ENCODE measurements at regions not wholly inside any gene's neighbourhood (a gene's known extent, or its start where the extent isn't known, plus 50 kb on each side); places are given as distances from the start of the nearest gene placed in this dataset.
"Not testable (repeated sequence)": the region's sequence is repeated elsewhere in the genome, so short reads cannot be mapped to it uniquely, and the experiment has no call there.

- CTCF ChIA-PET, result no interaction called here
- no peaks in the 10 kb centered on the region for H3K36me3 Mint-ChIP-seq (ENCODE audit: low read depth)
- peaks cover 9% of the 10 kb centered on the region for H3K9me3 Mint-ChIP-seq
- H3K4me1 Mint-ChIP-seq, result no peaks in the 10 kb centered on the region
- no peaks in the 10 kb centered on the region for H3K27me3 Mint-ChIP-seq
- no peak for DNase-seq
- POLR2A ChIA-PET, result no interaction called here
- H3K27ac Mint-ChIP-seq, result no peak overlapping the region
- H3K4me3 Mint-ChIP-seq, result no peak overlapping the region
Measured at GRCh38 chr16:65697521-65697920, 575.7 kb upstream of the CDH11 start.

GRCh38 chr16:65697065-65697464 lies 575.2 kb upstream of the CDH11 start:
- Mint-ChIP-seq H3K36me3 (ENCODE audit: low read depth) (no peaks in the 10 kb centered on the region), H3K27me3 (no peaks in the 10 kb centered on the region), H3K27ac (no peak overlapping the region), H3K9me3 (peaks cover 9% of the 10 kb centered on the region), H3K4me1 (no peaks in the 10 kb centered on the region), H3K4me3 (no peak overlapping the region)
- ChIA-PET CTCF (no interaction called here), POLR2A (no interaction called here)
- DNase-seq, result no peak

- H3K27ac Mint-ChIP-seq; H3K36me3 Mint-ChIP-seq (ENCODE audit: low read depth); POLR2A ChIA-PET; CTCF ChIA-PET; H3K9me3 Mint-ChIP-seq; DNase-seq; H3K4me3 Mint-ChIP-seq; H3K27me3 Mint-ChIP-seq; H3K4me1 Mint-ChIP-seq: not testable (repeated sequence)
Measured at GRCh38 chr16:65691846-65692245, 570.0 kb upstream of the CDH11 start.

- Mint-ChIP-seq H3K27ac (no peak overlapping the region), H3K27me3 (no peaks in the 10 kb centered on the region), H3K4me3 (no peak overlapping the region), H3K4me1 (no peaks in the 10 kb centered on the region), H3K9me3 (peaks cover 9% of the 10 kb centered on the region), H3K36me3 (ENCODE audit: low read depth) (no peaks in the 10 kb centered on the region)
- ChIA-PET CTCF (no interaction called here), POLR2A (no interaction called here)
- DNase-seq, result no peak
Measured at GRCh38 chr16:65689726-65690125, 567.9 kb upstream of the CDH11 start.

- CTCF ChIA-PET, result no interaction called here
- Mint-ChIP-seq H3K4me1 (no peaks in the 10 kb centered on the region), H3K9me3 (peaks cover 10% of the 10 kb centered on the region), H3K4me3 (no peak overlapping the region), H3K27ac (no peak overlapping the region), H3K36me3 (ENCODE audit: low read depth) (no peaks in the 10 kb centered on the region), H3K27me3 (no peaks in the 10 kb centered on the region)
- DNase-seq, result no peak
- POLR2A ChIA-PET, result no interaction called here
Measured at GRCh38 chr16:65688301-65688700, 566.4 kb upstream of the CDH11 start.

- Mint-ChIP-seq H3K27ac (no peak overlapping the region), H3K4me3 (no peak overlapping the region), H3K9me3 (peaks cover 19% of the 10 kb centered on the region), H3K4me1 (no peaks in the 10 kb centered on the region), H3K36me3 (ENCODE audit: low read depth) (no peaks in the 10 kb centered on the region), H3K27me3 (no peaks in the 10 kb centered on the region)
- DNase-seq, result no peak
- POLR2A ChIA-PET, result no interaction called here
- CTCF ChIA-PET, result no interaction called here
Measured at GRCh38 chr16:65684230-65684629, 562.4 kb upstream of the CDH11 start.

- DNase-seq, result no peak
- H3K4me3 Mint-ChIP-seq, result no peak overlapping the region
- no peaks in the 10 kb centered on the region for H3K4me1 Mint-ChIP-seq
- H3K27ac Mint-ChIP-seq, result no peak overlapping the region
- no peaks in the 10 kb centered on the region for H3K36me3 Mint-ChIP-seq (ENCODE audit: low read depth)
- H3K9me3 Mint-ChIP-seq, result peaks cover 22% of the 10 kb centered on the region
- POLR2A ChIA-PET, result no interaction called here
- H3K27me3 Mint-ChIP-seq, result no peaks in the 10 kb centered on the region
- CTCF ChIA-PET, result no interaction called here
Measured at GRCh38 chr16:65681406-65681805, 559.5 kb upstream of the CDH11 start.

- Mint-ChIP-seq H3K4me3 (no peak overlapping the region), H3K9me3 (peaks cover 20% of the 10 kb centered on the region), H3K36me3 (ENCODE audit: low read depth) (no peaks in the 10 kb centered on the region), H3K27me3 (no peaks in the 10 kb centered on the region), H3K4me1 (no peaks in the 10 kb centered on the region), H3K27ac (no peak overlapping the region)
- ChIA-PET CTCF (no interaction called here), POLR2A (no interaction called here)
- DNase-seq, result no peak
Measured at GRCh38 chr16:65679785-65680184, 557.9 kb upstream of the CDH11 start.

GRCh38 chr16:65675161-65675560 lies 553.3 kb upstream of the CDH11 start:
- no peaks in the 10 kb centered on the region for H3K36me3 Mint-ChIP-seq (ENCODE audit: low read depth)
- H3K4me3 Mint-ChIP-seq, result no peak overlapping the region
- no peaks in the 10 kb centered on the region for H3K4me1 Mint-ChIP-seq
- peaks cover 15% of the 10 kb centered on the region for H3K9me3 Mint-ChIP-seq
- POLR2A ChIA-PET, result no interaction called here
- no peak for DNase-seq
- CTCF ChIA-PET, result no interaction called here
- no peaks in the 10 kb centered on the region for H3K27me3 Mint-ChIP-seq
- no peak overlapping the region for H3K27ac Mint-ChIP-seq

- H3K27me3 Mint-ChIP-seq, result no peaks in the 10 kb centered on the region
- no peaks in the 10 kb centered on the region for H3K4me1 Mint-ChIP-seq
- CTCF ChIA-PET, result no interaction called here
Measured at GRCh38 chr16:65672960-65673359, 551.1 kb upstream of the CDH11 start.

GRCh38 chr16:65671071-65671470 lies 549.2 kb upstream of the CDH11 start:
- Mint-ChIP-seq H3K36me3 (ENCODE audit: low read depth) (no peaks in the 10 kb centered on the region), H3K4me3 (no peak overlapping the region), H3K27ac (no peak overlapping the region), H3K4me1 (no peaks in the 10 kb centered on the region), H3K27me3 (no peaks in the 10 kb centered on the region), H3K9me3 (peaks cover 8% of the 10 kb centered on the region)
- DNase-seq, result no peak
- CTCF ChIA-PET, result no interaction called here
- POLR2A ChIA-PET, result no interaction called here

More at GRCh38 chr16:65672960-65673359, 551.1 kb upstream of the CDH11 start:
- POLR2A ChIA-PET, result no interaction called here
- peaks cover 8% of the 10 kb centered on the region for H3K9me3 Mint-ChIP-seq
- DNase-seq, result no peak
- H3K4me3 Mint-ChIP-seq, result no peak overlapping the region
- no peaks in the 10 kb centered on the region for H3K36me3 Mint-ChIP-seq (ENCODE audit: low read depth)
- H3K27ac Mint-ChIP-seq, result no peak overlapping the region

GRCh38 chr16:65668064-65668595 lies 546.3 kb upstream of the CDH11 start:
- Mint-ChIP-seq H3K27me3 (no peaks in the 10 kb centered on the region), H3K27ac (no peak overlapping the region), H3K36me3 (ENCODE audit: low read depth) (no peaks in the 10 kb centered on the region), H3K4me3 (no peak overlapping the region), H3K4me1 (no peaks in the 10 kb centered on the region), H3K9me3 (peaks cover 28% of the 10 kb centered on the region)
- ChIA-PET CTCF (no interaction called here), POLR2A (no interaction called here)
- no peak for DNase-seq

GRCh38 chr16:65667011-65667578 lies 545.2 kb upstream of the CDH11 start:
- Mint-ChIP-seq H3K4me3 (no peak overlapping the region), H3K36me3 (ENCODE audit: low read depth) (no peaks in the 10 kb centered on the region), H3K4me1 (no peaks in the 10 kb centered on the region), H3K27me3 (no peaks in the 10 kb centered on the region), H3K9me3 (peaks cover 31% of the 10 kb centered on the region), H3K27ac (no peak overlapping the region)
- DNase-seq, result no peak
- ChIA-PET CTCF (no interaction called here), POLR2A (no interaction called here)

GRCh38 chr16:65666132-65666941 lies 544.5 kb upstream of the CDH11 start:
- Mint-ChIP-seq H3K4me1 (no peaks in the 10 kb centered on the region), H3K27me3 (no peaks in the 10 kb centered on the region), H3K4me3 (no peak overlapping the region), H3K9me3 (peaks cover 28% of the 10 kb centered on the region), H3K27ac (no peak overlapping the region), H3K36me3 (ENCODE audit: low read depth) (no peaks in the 10 kb centered on the region)
- ChIA-PET POLR2A (no interaction called here), CTCF (no interaction called here)
- DNase-seq, result no peak

Measured in activated CD4-positive, alpha-beta memory T cell treated with anti-CD3 and anti-CD28 coated beads, Interleukin-2, amount 10 ng/mL, durations not matched to agents 7 days and 5 days (primary cell).